CD14-positive monocyte (primary cell): ENCODE measurements at regions not wholly inside any gene's neighbourhood (a gene's known extent, or its start where the extent isn't known, plus 50 kb on each side); places are given as distances from the start of the nearest gene placed in this dataset.
A peak's percentile ranks its signal among the peaks of the same experiment; 100 is the strongest.
"Not testable (repeated sequence)": the region's sequence is repeated elsewhere in the genome, so short reads cannot be mapped to it uniquely, and the experiment has no call there.

ENCODE experiments used
- DNase-seq, 3 donors: peaks; one replicate each; pipeline ENCODE4 v3.0.0-alpha.2; 2011 to 2022
- H2AFZ ChIP-seq: 2 replicates; pipeline ENCODE4 v1.6.0; 2012; ENCODE audit warnings: mild to moderate bottlenecking, low read depth, low read length, inconsistent platforms; ENCODE audit not compliant: insufficient read depth, poor library complexity, severe bottlenecking
- H3K27ac ChIP-seq, 2 donors: 1 replicate in 1 of 2; 2 replicates in 1 of 2; pipeline ENCODE4 v1.5.1; 2012 to 2013; ENCODE audit warnings: low read length in 2 of 2, control low read depth in 1 of 2, inconsistent platforms in 1 of 2, low read depth in 1 of 2, mild to moderate bottlenecking in 1 of 2
- H3K27me3 ChIP-seq, 2 donors: one replicate each; pipeline versions ENCODE4 v1.6.0 to v1.6.1; 2011 to 2013; ENCODE audit warnings: low read length in 2 of 2; ENCODE audit not compliant: control insufficient read depth in 2 of 2, insufficient read depth in 2 of 2
- H3K36me3 ChIP-seq, 2 donors: replicated peaks in 1 of 2; 1 replicate in 1 of 2; 2 replicates in 1 of 2; pipeline versions ENCODE4 v1.5.1 to v1.6.1; 2012 to 2013; ENCODE audit warnings: low read length in 2 of 2, control low read depth in 1 of 2, inconsistent platforms in 1 of 2, mild to moderate bottlenecking in 1 of 2; ENCODE audit not compliant: insufficient read depth in 2 of 2, control insufficient read depth in 1 of 2
- H3K4me1 ChIP-seq, 2 donors: 1 replicate in 1 of 2; 2 replicates in 1 of 2; pipeline versions ENCODE4 v1.5.1 to v1.6.1; 2012 to 2013; ENCODE audit warnings: low read length in 2 of 2, control low read depth in 1 of 2, inconsistent platforms in 1 of 2, mild to moderate bottlenecking in 1 of 2, moderate library complexity in 1 of 2; ENCODE audit not compliant: insufficient read depth in 2 of 2, control insufficient read depth in 1 of 2
- H3K4me2 ChIP-seq: replicated peaks from 2 replicates; pipeline ENCODE3; 2012; ENCODE audit warnings: low read length, moderate library complexity, mild to moderate bottlenecking; ENCODE audit not compliant: poor library complexity, severe bottlenecking; ENCODE audit errors: extremely low read depth
- H3K4me3 ChIP-seq, 3 experiments: fragments of 200-600 bp in 1 of 3; sonication (generic) in 1 of 3; replicated peaks in 1 of 3; 1 replicate in 2 of 3; 2 replicates in 1 of 3; pipeline ENCODE4 v1.5.1; 2011 to 2013; ENCODE audit warnings: low read length in 3 of 3, mild to moderate bottlenecking in 3 of 3, control low read depth in 2 of 3, low read depth in 2 of 3, inconsistent platforms in 1 of 3, moderate library complexity in 1 of 3
- H3K79me2 ChIP-seq: 2 replicates; pipeline ENCODE4 v1.6.0; 2012; ENCODE audit warnings: mild to moderate bottlenecking, control low read depth, inconsistent platforms, low read length, moderate library complexity; ENCODE audit not compliant: insufficient read depth
- H3K9ac ChIP-seq: 2 replicates; pipeline ENCODE4 v1.6.0; 2017; ENCODE audit warnings: low read length, mild to moderate bottlenecking; ENCODE audit not compliant: insufficient read depth, poor library complexity, severe bottlenecking
- H3K9me3 ChIP-seq, 2 donors: replicated peaks in 1 of 2; 1 replicate in 1 of 2; 2 replicates in 1 of 2; pipeline versions ENCODE4 v1.5.1 to v1.6.1; 2012 to 2013; ENCODE audit warnings: low read length in 2 of 2, control low read depth in 1 of 2; ENCODE audit not compliant: control insufficient read depth in 1 of 2, insufficient read depth in 1 of 2
- H4K20me1 ChIP-seq: 2 replicates; pipeline ENCODE4 v1.6.0; 2012; ENCODE audit warnings: mild to moderate bottlenecking, low read length, control low read depth, moderate library complexity; ENCODE audit not compliant: insufficient read depth
- H3K27ac Mint-ChIP-seq, 7 donors: one replicate each; pipeline ENCODE4 v1.8.0; 2020; ENCODE audit warnings: mild to moderate bottlenecking in 7 of 7, mixed read lengths in 7 of 7, moderate library complexity in 6 of 7, inconsistent platforms in 2 of 7
- H3K27me3 Mint-ChIP-seq, 3 donors: one replicate each; pipeline ENCODE4 v1.8.0; 2021 to 2022; ENCODE audit warnings: low read depth in 3 of 3, mild to moderate bottlenecking in 3 of 3, mixed read lengths in 3 of 3, moderate library complexity in 3 of 3, inconsistent platforms in 1 of 3
- H3K36me3 Mint-ChIP-seq, 2 donors: one replicate each; pipeline ENCODE4 v1.8.0; 2020; ENCODE audit warnings: mixed read lengths in 2 of 2, inconsistent platforms in 1 of 2, mild to moderate bottlenecking in 1 of 2
- H3K4me1 Mint-ChIP-seq: one replicate; pipeline ENCODE4 v1.8.0; 2020; ENCODE audit warnings: mild to moderate bottlenecking, mixed read lengths
- H3K4me3 Mint-ChIP-seq, 2 donors: one replicate each; pipeline ENCODE4 v1.8.0; 2020; ENCODE audit warnings: mild to moderate bottlenecking in 2 of 2, mixed read lengths in 2 of 2, moderate library complexity in 1 of 2
- H3K9me3 Mint-ChIP-seq, 7 donors: one replicate each; pipeline ENCODE4 v1.8.0; 2020 to 2022; ENCODE audit warnings: mixed read lengths in 7 of 7, mild to moderate bottlenecking in 6 of 7, moderate library complexity in 6 of 7, inconsistent platforms in 2 of 7
- WGBS: methylation state at CpG from one replicate; pipeline ENCODE4 v1.1.5; 2013; ENCODE audit warnings: missing lambda C conversion rate; ENCODE audit not compliant: insufficient coverage; 5-methylcytosine and 5-hydroxymethylcytosine counted together
- intact Hi-C, 2 donors: fragments of 100-400 bp; cut with micrococcal nuclease; formaldehyde crosslinking; loops; one replicate each; pipeline versions ENCODE4 v1.15.0 to v1.15.1; 2023
- TF ChIP-seq, protein P1 (sequence below): fragments of 200-600 bp; IDR thresholded peaks from one replicate; pipeline ENCODE4 v1.8.0; 2022; ENCODE audit warnings: antibody characterized with exemption, mild to moderate bottlenecking

GRCh38 chr12:131223791-131224225 is 270.1 kb downstream of the ADGRD1 start:
- Histone ChIP-seq H3K4me1 (peaks cover 0 to 9% of the 10 kb centered on the region in 2 donors), H4K20me1 (no peaks in the 10 kb centered on the region), H3K9me3 (no peaks in the 10 kb centered on the region), H3K27me3 (peaks cover 0 to 17% of the 10 kb centered on the region in 2 donors), H2AFZ (no peak overlapping the region), H3K27ac (no peak overlapping the region), H3K36me3 (no peaks in the 10 kb centered on the region), H3K79me2 (no peaks in the 10 kb centered on the region), H3K9ac (no peak overlapping the region), H3K4me2 (no peak overlapping the region), H3K4me3 (no peak overlapping the region)
- H3K9me3 Mint-ChIP-seq, result peaks cover 0 to 9% (median 2%) of the 10 kb centered on the region in 7 donors
- H3K36me3 Mint-ChIP-seq, result no peaks in the 10 kb centered on the region
- H3K4me1 Mint-ChIP-seq, result peaks cover 14% of the 10 kb centered on the region
- WGBS, result 99% methylated on average over 8 of the region's 13 CpGs
- DNase-seq, result no peak
- intact Hi-C loops, result no loop called here
- H3K27ac Mint-ChIP-seq, result peak overlapping the region in 1 of 7 donors; percentile 14
- peaks cover 18 to 25% (median 24%) of the 10 kb centered on the region in 3 donors for H3K27me3 Mint-ChIP-seq
- H3K4me3 Mint-ChIP-seq, result no peak overlapping the region
- TF ChIP-seq, protein P1, sequence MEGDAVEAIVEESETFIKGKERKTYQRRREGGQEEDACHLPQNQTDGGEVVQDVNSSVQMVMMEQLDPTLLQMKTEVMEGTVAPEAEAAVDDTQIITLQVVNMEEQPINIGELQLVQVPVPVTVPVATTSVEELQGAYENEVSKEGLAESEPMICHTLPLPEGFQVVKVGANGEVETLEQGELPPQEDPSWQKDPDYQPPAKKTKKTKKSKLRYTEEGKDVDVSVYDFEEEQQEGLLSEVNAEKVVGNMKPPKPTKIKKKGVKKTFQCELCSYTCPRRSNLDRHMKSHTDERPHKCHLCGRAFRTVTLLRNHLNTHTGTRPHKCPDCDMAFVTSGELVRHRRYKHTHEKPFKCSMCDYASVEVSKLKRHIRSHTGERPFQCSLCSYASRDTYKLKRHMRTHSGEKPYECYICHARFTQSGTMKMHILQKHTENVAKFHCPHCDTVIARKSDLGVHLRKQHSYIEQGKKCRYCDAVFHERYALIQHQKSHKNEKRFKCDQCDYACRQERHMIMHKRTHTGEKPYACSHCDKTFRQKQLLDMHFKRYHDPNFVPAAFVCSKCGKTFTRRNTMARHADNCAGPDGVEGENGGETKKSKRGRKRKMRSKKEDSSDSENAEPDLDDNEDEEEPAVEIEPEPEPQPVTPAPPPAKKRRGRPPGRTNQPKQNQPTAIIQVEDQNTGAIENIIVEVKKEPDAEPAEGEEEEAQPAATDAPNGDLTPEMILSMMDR, result no peak

GRCh38 chr12:131224226-131225065 is 270.7 kb downstream of the ADGRD1 start:
- H3K4me3 Mint-ChIP-seq, H3K9ac ChIP-seq, DNase-seq, H3K4me2 ChIP-seq, H3K4me1 ChIP-seq, H3K79me2 ChIP-seq, intact Hi-C loops, H3K36me3 Mint-ChIP-seq, H3K27ac ChIP-seq, H3K27ac Mint-ChIP-seq, H3K9me3 ChIP-seq, H3K4me3 ChIP-seq, H4K20me1 ChIP-seq, H3K36me3 ChIP-seq, H2AFZ ChIP-seq, H3K9me3 Mint-ChIP-seq: not testable (repeated sequence)
- Mint-ChIP-seq H3K4me1 (peaks cover 17% of the 10 kb centered on the region), H3K27me3 (peaks cover 24 to 28% (median 24%) of the 10 kb centered on the region in 3 donors)
- H3K27me3 ChIP-seq, result peaks cover 0 to 22% of the 10 kb centered on the region in 2 donors
- WGBS, result 85% methylated on average over 3 of the region's 17 CpGs

GRCh38 chr12:131225066-131225380 is 271.3 kb downstream of the ADGRD1 start:
- H3K79me2 ChIP-seq, H3K9me3 Mint-ChIP-seq, H3K9ac ChIP-seq, H3K36me3 Mint-ChIP-seq, H3K27ac Mint-ChIP-seq, H4K20me1 ChIP-seq, intact Hi-C loops, H3K4me3 ChIP-seq, H3K4me2 ChIP-seq, H3K9me3 ChIP-seq, DNase-seq, H3K4me3 Mint-ChIP-seq, H3K36me3 ChIP-seq, H2AFZ ChIP-seq, H3K27ac ChIP-seq: not testable (repeated sequence)
- WGBS, result no CpG with 5 or more reads among the region's 12 CpGs
- H3K27me3 Mint-ChIP-seq, result peaks cover 29 to 34% (median 30%) of the 10 kb centered on the region in 3 donors
- H3K27me3 ChIP-seq, result peaks cover 5 to 28% of the 10 kb centered on the region in 2 donors
- H3K4me1 Mint-ChIP-seq, result peaks cover 22% of the 10 kb centered on the region
- peaks cover 2 to 11% of the 10 kb centered on the region in 2 donors for H3K4me1 ChIP-seq
